Breast epithelium (tissue), 4 donors: ENCODE measurements at regions not wholly inside any gene's neighbourhood (a gene's known extent, or its start where the extent isn't known, plus 50 kb on each side); places are given as distances from the start of the nearest gene placed in this dataset.

ENCODE experiments used
- DNase-seq, 2 donors: peaks; one replicate each; pipeline ENCODE4 v3.0.0-alpha.2; 2019; ENCODE audit warnings: low spot score in 2 of 2
- H3K27ac ChIP-seq, 2 donors: fragments of 200-600 bp; sonication (generic) in 1 of 2; one replicate each; pipeline ENCODE4 v1.5.1; 2016 to 2019; ENCODE audit warnings: mild to moderate bottlenecking in 1 of 2
- H3K27me3 ChIP-seq, 2 donors: fragments of 200-600 bp; sonication (generic) in 1 of 2; one replicate each; pipeline versions ENCODE4 v1.5.1 to v1.6.0; 2017 to 2019; ENCODE audit warnings: control low read depth in 1 of 2, mild to moderate bottlenecking in 1 of 2
- H3K36me3 ChIP-seq: fragments of 200-600 bp; one replicate; pipeline ENCODE4 v1.5.1; 2019
- H3K4me1 ChIP-seq, 2 donors: fragments of 200-600 bp; sonication (generic); one replicate each; pipeline ENCODE4 v1.5.1; 2016 to 2019; ENCODE audit warnings: control low read depth in 1 of 2
- H3K4me3 ChIP-seq, 3 donors: fragments of 200-600 bp; sonication (generic); 1 replicate in 2 of 3; 2 replicates in 1 of 3; pipeline ENCODE4 v1.5.1; 2016 to 2019; ENCODE audit warnings: mild to moderate bottlenecking in 3 of 3, moderate library complexity in 2 of 3
- H3K9me3 ChIP-seq, 2 donors: fragments of 200-600 bp; sonication (generic) in 1 of 2; one replicate each; pipeline ENCODE4 v1.5.1; 2016 to 2019; ENCODE audit warnings: control low read depth in 1 of 2
- POLR2A ChIP-seq: fragments of 450-650 bp; IDR thresholded peaks from one replicate; pipeline ENCODE4 v1.6.1; 2016; ENCODE audit warnings: antibody characterized with exemption, mild to moderate bottlenecking, moderate library complexity
- POLR2AphosphoS5 ChIP-seq, 3 donors: sonication (generic); formaldehyde crosslinking; IDR thresholded peaks; one replicate each; pipeline ENCODE4 v1.6.1; 2017; ENCODE audit warnings: antibody characterized with exemption in 3 of 3
- intact Hi-C: fragments of 100-400 bp; cut with DNase I; formaldehyde crosslinking; loops from one replicate; pipeline ENCODE4 v1.15.1; 2023; ENCODE audit warnings: low total_unique reads
- TF ChIP-seq, protein P1 (sequence below), 3 donors: fragments of 450-650 bp; IDR thresholded peaks; one replicate each; pipeline ENCODE4 v1.5.1; 2016 to 2017; ENCODE audit warnings: antibody characterized with exemption in 3 of 3, mild to moderate bottlenecking in 3 of 3, moderate library complexity in 3 of 3

DNA sequence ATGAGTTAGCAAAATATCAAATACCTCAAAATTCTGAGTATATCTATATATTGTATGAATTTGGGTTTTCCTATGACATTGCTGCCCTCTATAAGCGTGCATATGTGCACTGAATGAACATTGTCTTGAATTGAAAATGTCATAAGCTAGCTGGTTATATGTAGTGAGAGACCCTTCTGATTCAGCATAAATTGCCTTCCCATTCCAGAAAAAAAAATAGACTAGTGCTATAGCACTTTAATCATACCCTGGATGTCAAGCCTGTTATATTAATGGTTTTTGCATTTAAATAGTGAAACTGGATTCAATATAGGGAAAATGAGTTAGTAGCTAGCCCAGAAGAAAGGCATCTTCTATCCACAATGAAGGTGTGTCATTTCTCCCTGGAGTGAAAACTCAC lies 265.1 kb downstream of the TUSC7 start:
- no peak for DNase-seq
- Histone ChIP-seq H3K36me3 (no peaks in the 10 kb centered on the region), H3K9me3 (no peaks in the 10 kb centered on the region), H3K27me3 (no peaks in the 10 kb centered on the region), H3K27ac (no peak overlapping the region), H3K4me1 (no peaks in the 10 kb centered on the region), H3K4me3 (no peak overlapping the region)
- TF ChIP-seq POLR2A (no peak), POLR2AphosphoS5 (IDR thresholded peaks at IDR 0.05) (no peak)
- TF ChIP-seq, protein P1, sequence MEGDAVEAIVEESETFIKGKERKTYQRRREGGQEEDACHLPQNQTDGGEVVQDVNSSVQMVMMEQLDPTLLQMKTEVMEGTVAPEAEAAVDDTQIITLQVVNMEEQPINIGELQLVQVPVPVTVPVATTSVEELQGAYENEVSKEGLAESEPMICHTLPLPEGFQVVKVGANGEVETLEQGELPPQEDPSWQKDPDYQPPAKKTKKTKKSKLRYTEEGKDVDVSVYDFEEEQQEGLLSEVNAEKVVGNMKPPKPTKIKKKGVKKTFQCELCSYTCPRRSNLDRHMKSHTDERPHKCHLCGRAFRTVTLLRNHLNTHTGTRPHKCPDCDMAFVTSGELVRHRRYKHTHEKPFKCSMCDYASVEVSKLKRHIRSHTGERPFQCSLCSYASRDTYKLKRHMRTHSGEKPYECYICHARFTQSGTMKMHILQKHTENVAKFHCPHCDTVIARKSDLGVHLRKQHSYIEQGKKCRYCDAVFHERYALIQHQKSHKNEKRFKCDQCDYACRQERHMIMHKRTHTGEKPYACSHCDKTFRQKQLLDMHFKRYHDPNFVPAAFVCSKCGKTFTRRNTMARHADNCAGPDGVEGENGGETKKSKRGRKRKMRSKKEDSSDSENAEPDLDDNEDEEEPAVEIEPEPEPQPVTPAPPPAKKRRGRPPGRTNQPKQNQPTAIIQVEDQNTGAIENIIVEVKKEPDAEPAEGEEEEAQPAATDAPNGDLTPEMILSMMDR (IDR thresholded peaks at IDR 0.05): no peak
- intact Hi-C loops: no loop called here

DNA sequence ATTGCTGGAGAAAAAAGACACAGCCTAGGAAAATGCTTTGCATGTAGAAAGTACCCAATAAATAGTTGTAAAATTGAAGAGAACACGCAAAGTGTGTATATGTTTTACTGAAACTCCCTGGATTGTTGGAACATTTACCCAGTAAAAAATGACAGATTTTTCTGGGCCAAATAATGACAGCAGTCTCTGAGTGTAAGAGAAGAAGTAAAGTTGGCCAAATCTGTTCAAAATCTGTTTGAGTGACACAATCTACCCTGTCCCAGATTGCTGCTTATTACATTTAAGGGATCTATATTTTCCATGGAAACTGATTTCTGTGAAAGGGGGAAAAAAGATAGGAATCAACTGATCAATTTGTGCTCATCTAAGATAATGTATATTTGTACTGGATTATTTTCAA lies 267.9 kb downstream of the TUSC7 start:
- DNase-seq: no peak
- H3K9me3 ChIP-seq: no peaks in the 10 kb centered on the region
- TF ChIP-seq POLR2A (no peak), POLR2AphosphoS5 (IDR thresholded peaks at IDR 0.05) (no peak)
- TF ChIP-seq, protein P1 (IDR thresholded peaks at IDR 0.05): no peak
- H3K4me1 ChIP-seq: no peaks in the 10 kb centered on the region
- H3K36me3 ChIP-seq: no peaks in the 10 kb centered on the region
- intact Hi-C loops: no loop called here
- H3K4me3 ChIP-seq: no peak overlapping the region
- no peak overlapping the region for H3K27ac ChIP-seq
- H3K27me3 ChIP-seq: no peaks in the 10 kb centered on the region

DNA sequence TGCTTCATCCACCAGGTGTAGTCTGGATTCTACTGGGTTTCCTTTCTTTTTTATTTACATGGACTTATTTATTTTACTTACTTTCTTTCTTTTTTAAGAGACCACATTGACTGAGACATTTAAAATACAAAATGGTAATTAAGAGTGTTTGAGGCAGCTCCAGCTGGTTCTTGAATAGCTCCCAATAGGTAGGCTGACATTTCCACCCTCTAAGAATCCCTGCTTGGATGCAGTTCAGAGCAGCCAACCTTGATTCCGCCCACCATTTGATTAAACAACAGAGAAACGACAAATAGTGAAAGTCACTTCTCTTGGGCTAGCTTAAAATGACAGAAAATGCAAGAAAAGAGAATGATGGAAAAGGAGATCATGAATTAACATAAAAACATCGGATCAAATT lies 270.5 kb downstream of the TUSC7 start:
- Histone ChIP-seq H3K27ac (no peak overlapping the region), H3K36me3 (no peaks in the 10 kb centered on the region), H3K27me3 (no peaks in the 10 kb centered on the region), H3K4me3 (no peak overlapping the region), H3K4me1 (no peaks in the 10 kb centered on the region), H3K9me3 (no peaks in the 10 kb centered on the region)
- DNase-seq: no peak
- intact Hi-C loops: no loop called here
- TF ChIP-seq POLR2A (no peak), POLR2AphosphoS5 (IDR thresholded peaks at IDR 0.05) (no peak)
- TF ChIP-seq, protein P1 (IDR thresholded peaks at IDR 0.05): no peak

DNA sequence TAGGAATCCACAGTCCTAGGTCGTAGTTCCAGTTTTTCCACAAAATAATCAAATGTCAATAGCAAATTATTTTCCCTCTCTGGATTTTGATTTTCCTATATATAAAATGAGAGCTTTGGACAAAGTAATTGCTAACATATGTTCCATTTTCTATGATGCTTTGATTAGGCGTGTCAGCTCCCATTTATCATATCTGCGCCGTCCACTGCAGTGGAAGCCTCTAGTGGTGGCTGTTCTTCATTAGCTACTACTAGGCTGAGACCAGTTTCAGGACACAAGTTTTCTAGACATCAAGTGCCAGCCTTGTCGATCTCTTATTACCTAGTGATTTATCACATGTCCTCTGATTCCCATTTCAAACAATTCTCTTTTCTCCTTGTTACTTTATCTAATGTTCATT lies 271.5 kb downstream of the TUSC7 start:
- H3K4me1 ChIP-seq: no peaks in the 10 kb centered on the region
- no peaks in the 10 kb centered on the region for H3K27me3 ChIP-seq
- H3K27ac ChIP-seq: no peak overlapping the region
- DNase-seq: no peak
- intact Hi-C loops: no loop called here
- no peaks in the 10 kb centered on the region for H3K36me3 ChIP-seq
- TF ChIP-seq, protein P1 (IDR thresholded peaks at IDR 0.05): no peak
- TF ChIP-seq POLR2A: no peak
- TF ChIP-seq POLR2AphosphoS5 (IDR thresholded peaks at IDR 0.05): no peak
- no peaks in the 10 kb centered on the region for H3K9me3 ChIP-seq
- H3K4me3 ChIP-seq: no peak overlapping the region

DNA sequence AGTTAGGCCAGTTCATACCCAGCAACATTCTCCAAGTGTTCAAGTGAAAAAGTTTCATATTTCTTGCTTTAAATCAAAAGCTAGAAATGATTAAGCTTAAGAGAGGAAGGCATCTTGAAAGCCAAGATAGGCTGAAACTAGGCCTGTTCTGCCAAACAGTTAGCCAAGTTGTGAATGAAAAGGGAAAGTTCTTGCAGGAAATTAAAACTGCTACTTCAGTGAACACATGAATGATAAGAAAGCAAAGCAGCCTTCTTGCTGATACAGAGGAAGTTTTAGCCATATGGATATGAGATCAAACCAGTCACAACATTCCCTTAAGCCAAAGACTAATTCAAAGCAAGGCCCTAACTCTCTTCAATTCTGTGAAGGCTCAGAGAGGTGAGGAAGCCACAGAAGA lies 274.7 kb downstream of the TUSC7 start:
- TF ChIP-seq, protein P1 (IDR thresholded peaks at IDR 0.05): no peak
- TF ChIP-seq POLR2A (no peak), POLR2AphosphoS5 (IDR thresholded peaks at IDR 0.05) (no peak)
- Histone ChIP-seq H3K4me3 (no peak overlapping the region), H3K36me3 (no peaks in the 10 kb centered on the region), H3K27ac (no peak overlapping the region), H3K27me3 (no peaks in the 10 kb centered on the region), H3K9me3 (no peaks in the 10 kb centered on the region), H3K4me1 (no peaks in the 10 kb centered on the region)
- DNase-seq: no peak
- intact Hi-C loops: no loop called here
